H9 (cell line): ENCODE measurements at regions not wholly inside any gene's neighbourhood (a gene's known extent, or its start where the extent isn't known, plus 50 kb on each side); places are given as distances from the start of the nearest gene placed in this dataset.

ENCODE experiments used
- DNase-seq: peaks from one replicate; pipeline ENCODE4 v3.0.0-alpha.2; 2017
- H2AFZ ChIP-seq: one replicate; pipeline ENCODE4 v1.6.1; 2013; ENCODE audit warnings: mild to moderate bottlenecking, low read length, control low read depth, moderate library complexity
- H2AK5ac ChIP-seq: 2 replicates; pipeline ENCODE4 v1.6.1; 2013; ENCODE audit warnings: low read length, control low read depth, mixed read lengths; ENCODE audit not compliant: insufficient read length
- H2BK120ac ChIP-seq: one replicate; pipeline ENCODE4 v1.6.1; 2013; ENCODE audit warnings: low read depth, mild to moderate bottlenecking, low read length, control low read depth, inconsistent platforms; ENCODE audit not compliant: poor library complexity, severe bottlenecking
- H2BK12ac ChIP-seq: 2 replicates; pipeline ENCODE4 v1.6.1; 2013; ENCODE audit warnings: low read length, control low read depth, mixed read lengths, low read depth; ENCODE audit not compliant: insufficient read length
- H2BK15ac ChIP-seq: 2 replicates; pipeline ENCODE4 v1.6.1; 2013; ENCODE audit warnings: low read depth, low read length, control low read depth
- H2BK20ac ChIP-seq: one replicate; pipeline ENCODE4 v1.6.1; 2013; ENCODE audit warnings: low read depth, mild to moderate bottlenecking, low read length, control low read depth, inconsistent platforms; ENCODE audit not compliant: poor library complexity, severe bottlenecking
- H2BK5ac ChIP-seq: 2 replicates; pipeline ENCODE4 v1.6.1; 2013; ENCODE audit warnings: low read length, control low read depth, mixed read lengths; ENCODE audit not compliant: insufficient read length
- H3K14ac ChIP-seq: 2 replicates; pipeline ENCODE4 v1.6.1; 2013; ENCODE audit warnings: low read length, control low read depth; ENCODE audit not compliant: insufficient read depth
- H3K18ac ChIP-seq: 2 replicates; pipeline ENCODE4 v1.6.1; 2013; ENCODE audit warnings: low read depth, mild to moderate bottlenecking, mixed read lengths, low read length, control low read depth; ENCODE audit not compliant: insufficient read length
- H3K23ac ChIP-seq: 2 replicates; pipeline ENCODE4 v1.6.1; 2013; ENCODE audit warnings: low read length, control low read depth, mixed read lengths, low read depth; ENCODE audit not compliant: insufficient read length
- H3K23me2 ChIP-seq: 2 replicates; pipeline ENCODE4 v1.6.1; 2013; ENCODE audit warnings: low read depth, mild to moderate bottlenecking, mixed read lengths, low read length, control low read depth; ENCODE audit not compliant: insufficient read length, poor library complexity, severe bottlenecking
- H3K27ac ChIP-seq: 2 replicates; pipeline ENCODE4 v1.5.1; 2013; ENCODE audit warnings: low read length, control low read depth, mixed read lengths, low read depth; ENCODE audit not compliant: insufficient read length
- H3K27me3 ChIP-seq: 2 replicates; pipeline ENCODE4 v1.6.1; 2013; ENCODE audit warnings: low read length, control low read depth, inconsistent platforms; ENCODE audit not compliant: insufficient read depth
- H3K4ac ChIP-seq: 2 replicates; pipeline ENCODE4 v1.6.1; 2013; ENCODE audit warnings: low read depth, mild to moderate bottlenecking, control low read depth, inconsistent platforms, low read length, moderate library complexity
- H3K4me1 ChIP-seq: 2 replicates; pipeline ENCODE4 v1.6.1; 2013; ENCODE audit warnings: low read length, control low read depth, inconsistent platforms; ENCODE audit not compliant: insufficient read depth
- H3K4me2 ChIP-seq: 2 replicates; pipeline ENCODE4 v1.6.1; 2013; ENCODE audit warnings: low read length, control low read depth, mixed read lengths; ENCODE audit not compliant: insufficient read length, insufficient read depth
- H3K56ac ChIP-seq: 2 replicates; pipeline ENCODE4 v1.6.1; 2013; ENCODE audit warnings: low read depth, mild to moderate bottlenecking, mixed read lengths, low read length, control low read depth; ENCODE audit not compliant: insufficient read length
- H3K79me1 ChIP-seq: 2 replicates; pipeline ENCODE4 v1.6.1; 2013; ENCODE audit warnings: low read depth, mild to moderate bottlenecking, moderate library complexity, low read length, control low read depth, inconsistent platforms; ENCODE audit not compliant: insufficient read depth, poor library complexity, severe bottlenecking
- H3K79me2 ChIP-seq: 2 replicates; pipeline ENCODE4 v1.6.1; 2013; ENCODE audit warnings: low read length, control low read depth, inconsistent platforms; ENCODE audit not compliant: insufficient read depth
- H3K9ac ChIP-seq: 2 replicates; pipeline ENCODE4 v1.6.1; 2013; ENCODE audit warnings: low read length, control low read depth, mixed read lengths; ENCODE audit not compliant: insufficient read length; ENCODE audit errors: extremely low read depth
- H3K9me3 ChIP-seq: one replicate; pipeline ENCODE4 v1.6.1; 2013; ENCODE audit warnings: low read depth, low read length, inconsistent platforms; ENCODE audit not compliant: control insufficient read depth
- H3T11ph ChIP-seq: one replicate; pipeline ENCODE4 v1.6.1; 2013; ENCODE audit warnings: mild to moderate bottlenecking, low read length, control low read depth, inconsistent platforms
- H4K20me1 ChIP-seq: one replicate; pipeline ENCODE4 v1.6.1; 2013; ENCODE audit not compliant: control insufficient read depth, insufficient read length, insufficient read depth
- H4K5ac ChIP-seq: 2 replicates; pipeline ENCODE4 v1.6.1; 2013; ENCODE audit warnings: low read depth, mild to moderate bottlenecking, mixed read lengths, low read length, control low read depth; ENCODE audit not compliant: insufficient read length
- H4K8ac ChIP-seq: replicated peaks from 2 replicates; pipeline ENCODE4 v1.6.1; 2013; ENCODE audit warnings: low read length, control low read depth, mixed read lengths, low read depth; ENCODE audit not compliant: insufficient read length
- H4K91ac ChIP-seq: 2 replicates; pipeline ENCODE4 v1.6.1; 2013; ENCODE audit warnings: low read depth, mild to moderate bottlenecking, moderate library complexity, mixed read lengths, low read length, control low read depth; ENCODE audit not compliant: insufficient read length
- H3K27ac Mint-ChIP-seq, 3 experiments: 2 replicates in 2 of 3; 3 replicates in 1 of 3; pipeline ENCODE4 v1.8.0; 2020 to 2021; ENCODE audit warnings: mixed read lengths in 3 of 3, mild to moderate bottlenecking in 1 of 3, moderate library complexity in 1 of 3
- H3K27me3 Mint-ChIP-seq: 2 replicates; pipeline ENCODE4 v1.8.0; 2021; ENCODE audit warnings: low read depth, mild to moderate bottlenecking, moderate library complexity, mixed read lengths
- H3K36me3 Mint-ChIP-seq, 3 experiments: 2 replicates in 2 of 3; 3 replicates in 1 of 3; pipeline ENCODE4 v1.8.0; 2020 to 2021; ENCODE audit warnings: low read depth in 3 of 3, mixed read lengths in 3 of 3; ENCODE audit not compliant: insufficient read depth in 1 of 3
- H3K4me1 Mint-ChIP-seq, 2 experiments: 2 replicates each; pipeline ENCODE4 v1.8.0; 2020; ENCODE audit warnings: mixed read lengths in 2 of 2
- H3K4me3 Mint-ChIP-seq, 2 experiments: 2 replicates in 1 of 2; 3 replicates in 1 of 2; pipeline ENCODE4 v1.8.0; 2020 to 2021; ENCODE audit warnings: mild to moderate bottlenecking in 2 of 2, mixed read lengths in 2 of 2, moderate library complexity in 1 of 2
- H3K9me3 Mint-ChIP-seq, 2 experiments: 2 replicates in 1 of 2; 3 replicates in 1 of 2; pipeline ENCODE4 v1.8.0; 2020; ENCODE audit warnings: mild to moderate bottlenecking in 2 of 2, mixed read lengths in 2 of 2, moderate library complexity in 1 of 2
- WGBS: extraction: QIAGEN DNeasy Blood & Tissue Kit; methylation state at CpG from one replicate; pipeline ENCODE4 v1.1.7; 2013; ENCODE audit warnings: missing lambda C conversion rate, low lambda C conversion rate, mixed read lengths; ENCODE audit not compliant: insufficient read length; ENCODE audit errors: extremely low coverage; 5-methylcytosine and 5-hydroxymethylcytosine counted together
- TF ChIP-seq, protein P1 (sequence below): fragments of 200-600 bp; sonication (generic); conservative IDR thresholded peaks from 3 replicates; pipeline ENCODE4 v1.8.0; 2021; ENCODE audit warnings: antibody characterized with exemption, mild to moderate bottlenecking

- no peak overlapping the region for H2BK12ac ChIP-seq
- no peaks in the 10 kb centered on the region for H3K4me1 Mint-ChIP-seq
Measured at GRCh38 chr7:156347132-156347531, 293.4 kb upstream of the RNF32 start.

More at GRCh38 chr7:156347132-156347531, 293.4 kb upstream of the RNF32 start:
- Histone ChIP-seq H4K91ac (no peak overlapping the region), H4K8ac (no peak overlapping the region), H3K23ac (no peak overlapping the region), H2BK15ac (no peak overlapping the region), H2BK120ac (no peak overlapping the region), H3K9ac (no peak overlapping the region), H3K14ac (no peak overlapping the region), H3K27me3 (no peaks in the 10 kb centered on the region), H4K5ac (no peak overlapping the region), H2BK5ac (no peak overlapping the region), H3K79me1 (no peaks in the 10 kb centered on the region), H3T11ph (no peak overlapping the region), H3K4me1 (no peaks in the 10 kb centered on the region), H3K56ac (no peak overlapping the region), H2BK20ac (no peak overlapping the region), H2AFZ (no peak overlapping the region), H3K18ac (no peak overlapping the region), H3K23me2 (no peaks in the 10 kb centered on the region), H3K9me3 (no peaks in the 10 kb centered on the region), H3K79me2 (no peaks in the 10 kb centered on the region), H3K27ac (no peak overlapping the region), H2AK5ac (no peak overlapping the region), H4K20me1 (no peaks in the 10 kb centered on the region), H3K4me2 (no peak overlapping the region), H3K4ac (no peak overlapping the region)
- DNase-seq = no peak
- H3K36me3 Mint-ChIP-seq = no peaks in the 10 kb centered on the region
- TF ChIP-seq, protein P1, sequence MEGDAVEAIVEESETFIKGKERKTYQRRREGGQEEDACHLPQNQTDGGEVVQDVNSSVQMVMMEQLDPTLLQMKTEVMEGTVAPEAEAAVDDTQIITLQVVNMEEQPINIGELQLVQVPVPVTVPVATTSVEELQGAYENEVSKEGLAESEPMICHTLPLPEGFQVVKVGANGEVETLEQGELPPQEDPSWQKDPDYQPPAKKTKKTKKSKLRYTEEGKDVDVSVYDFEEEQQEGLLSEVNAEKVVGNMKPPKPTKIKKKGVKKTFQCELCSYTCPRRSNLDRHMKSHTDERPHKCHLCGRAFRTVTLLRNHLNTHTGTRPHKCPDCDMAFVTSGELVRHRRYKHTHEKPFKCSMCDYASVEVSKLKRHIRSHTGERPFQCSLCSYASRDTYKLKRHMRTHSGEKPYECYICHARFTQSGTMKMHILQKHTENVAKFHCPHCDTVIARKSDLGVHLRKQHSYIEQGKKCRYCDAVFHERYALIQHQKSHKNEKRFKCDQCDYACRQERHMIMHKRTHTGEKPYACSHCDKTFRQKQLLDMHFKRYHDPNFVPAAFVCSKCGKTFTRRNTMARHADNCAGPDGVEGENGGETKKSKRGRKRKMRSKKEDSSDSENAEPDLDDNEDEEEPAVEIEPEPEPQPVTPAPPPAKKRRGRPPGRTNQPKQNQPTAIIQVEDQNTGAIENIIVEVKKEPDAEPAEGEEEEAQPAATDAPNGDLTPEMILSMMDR = no peak
- no peaks in the 10 kb centered on the region for H3K9me3 Mint-ChIP-seq
- peak overlapping the region in 1 of 3 experiments; percentile 66; a peak in 1 of 7 replicates for H3K27ac Mint-ChIP-seq
- 100% methylated on average over 1 of the region's 12 CpGs for WGBS
- peaks cover 2% of the 10 kb centered on the region for H3K27me3 Mint-ChIP-seq
- H3K4me3 Mint-ChIP-seq = no peak overlapping the region
